HG03039 (cell line): ENCODE measurements at regions not wholly inside any gene's neighbourhood (a gene's known extent, or its start where the extent isn't known, plus 50 kb on each side); places are given as distances from the start of the nearest gene placed in this dataset.
"Not testable (repeated sequence)": the region's sequence is repeated elsewhere in the genome, so short reads cannot be mapped to it uniquely, and the experiment has no call there.

ENCODE experiments used
- ATAC-seq: cut with Tn5 transposase; IDR thresholded peaks from one replicate; pipeline ENCODE4 v1.9.1; 2021; ENCODE audit warnings: mild to moderate bottlenecking, moderate library complexity; ENCODE audit not compliant: unreplicated experiment

- ATAC-seq: no peak
Observed at GRCh38 chr1:80632284-80632683, 1168.5 kb upstream of the ADGRL2 start.

- ATAC-seq: no peak
Observed at GRCh38 chr1:80629304-80629837, 1171.4 kb upstream of the ADGRL2 start.

GRCh38 chr1:80624682-80625081 lies 1176.1 kb upstream of the ADGRL2 start:
- no peak for ATAC-seq

- ATAC-seq: no peak
Observed at GRCh38 chr1:80607064-80607463, 1193.7 kb upstream of the ADGRL2 start.

GRCh38 chr1:80594013-80594412 lies 1206.7 kb upstream of the ADGRL2 start:
- no peak for ATAC-seq

- ATAC-seq: no peak
Observed at GRCh38 chr1:80593197-80593596, 1207.5 kb upstream of the ADGRL2 start.

- no peak for ATAC-seq
Observed at GRCh38 chr1:80582980-80583379, 1217.8 kb upstream of the ADGRL2 start.

GRCh38 chr1:80579055-80579454 lies 1221.7 kb upstream of the ADGRL2 start:
- ATAC-seq: no peak

GRCh38 chr1:80566867-80567266 lies 1233.9 kb upstream of the ADGRL2 start:
- no peak for ATAC-seq

GRCh38 chr1:80566123-80566522 lies 1234.6 kb upstream of the ADGRL2 start:
- no peak for ATAC-seq

- ATAC-seq: no peak
Observed at GRCh38 chr1:80565406-80565805, 1235.3 kb upstream of the ADGRL2 start.

GRCh38 chr1:80542231-80542630 lies 1258.5 kb upstream of the ADGRL2 start:
- no peak for ATAC-seq

- no peak for ATAC-seq
Observed at GRCh38 chr1:80540596-80540995, 1260.1 kb upstream of the ADGRL2 start.

- no peak for ATAC-seq
Observed at GRCh38 chr1:80540149-80540548, 1260.6 kb upstream of the ADGRL2 start.

GRCh38 chr1:80539298-80539697 lies 1261.4 kb upstream of the ADGRL2 start:
- not testable (repeated sequence) for ATAC-seq

GRCh38 chr1:80536461-80536860 lies 1264.3 kb upstream of the ADGRL2 start:
- no peak for ATAC-seq

GRCh38 chr1:80535466-80535865 lies 1265.3 kb upstream of the ADGRL2 start:
- ATAC-seq: no peak

- ATAC-seq: no peak
Observed at GRCh38 chr1:80534606-80535360, 1266.0 kb upstream of the ADGRL2 start.

GRCh38 chr1:80533775-80534334 lies 1266.9 kb upstream of the ADGRL2 start:
- ATAC-seq: no peak

- ATAC-seq: no peak
Observed at GRCh38 chr1:80533093-80533492, 1267.6 kb upstream of the ADGRL2 start.

- ATAC-seq: no peak
Observed at GRCh38 chr1:80531182-80531581, 1269.6 kb upstream of the ADGRL2 start.

- no peak for ATAC-seq
Observed at GRCh38 chr1:80529546-80529945, 1271.2 kb upstream of the ADGRL2 start.
